Spleen (tissue), 11 donors: ENCODE measurements at regions not wholly inside any gene's neighbourhood (a gene's known extent, or its start where the extent isn't known, plus 50 kb on each side); places are given as distances from the start of the nearest gene placed in this dataset.

Source experiments
- DNase-seq: peaks from one replicate; pipeline ENCODE4 v3.0.0-alpha.2; 2020
- H3K27ac ChIP-seq, 8 donors: fragments of 200-600 bp; sonication (generic) in 7 of 8; 1 replicate in 4 of 8; 2 replicates in 4 of 8; pipeline versions ENCODE4 v1.5.0 to v1.8.0; 2016 to 2021; ENCODE audit warnings: inconsistent platforms in 4 of 8, mild to moderate bottlenecking in 4 of 8, moderate library complexity in 1 of 8
- H3K27me3 ChIP-seq, 7 donors: fragments of 200-600 bp; sonication (generic) in 6 of 7; replicated peaks in 1 of 7; 1 replicate in 4 of 7; 2 replicates in 3 of 7; pipeline versions ENCODE4 v1.5.0 to v1.8.0; 2016 to 2021; ENCODE audit warnings: inconsistent platforms in 3 of 7, mild to moderate bottlenecking in 1 of 7
- H3K36me3 ChIP-seq, 6 donors: fragments of 200-600 bp; sonication (generic) in 5 of 6; 1 replicate in 4 of 6; 2 replicates in 2 of 6; pipeline versions ENCODE4 v1.5.0 to v1.8.0; 2016 to 2021; ENCODE audit warnings: inconsistent platforms in 2 of 6
- H3K4me1 ChIP-seq, 6 donors: fragments of 200-600 bp; sonication (generic) in 5 of 6; 1 replicate in 3 of 6; 2 replicates in 3 of 6; pipeline versions ENCODE4 v1.5.0 to v1.8.0; 2016 to 2021; ENCODE audit warnings: inconsistent platforms in 3 of 6
- H3K4me3 ChIP-seq, 8 donors: fragments of 200-600 bp; sonication (generic) in 7 of 8; 1 replicate in 4 of 8; 2 replicates in 4 of 8; pipeline versions ENCODE4 v1.5.0 to v1.8.0; 2016 to 2021; ENCODE audit warnings: inconsistent platforms in 4 of 8, mild to moderate bottlenecking in 4 of 8, moderate library complexity in 2 of 8
- H3K9me3 ChIP-seq, 8 donors: fragments of 200-600 bp; sonication (generic) in 7 of 8; 1 replicate in 4 of 8; 2 replicates in 4 of 8; pipeline versions ENCODE4 v1.5.0 to v1.8.0; 2016 to 2021; ENCODE audit warnings: inconsistent platforms in 4 of 8
- POLR2A ChIP-seq, 3 donors: fragments of 450-650 bp; IDR thresholded peaks; one replicate each; pipeline ENCODE4 v1.5.1; 2017; ENCODE audit warnings: antibody characterized with exemption in 3 of 3, mild to moderate bottlenecking in 1 of 3
- POLR2AphosphoS5 ChIP-seq, 3 donors: sonication (generic); formaldehyde crosslinking; IDR thresholded peaks; one replicate each; pipeline ENCODE4 v1.5.1; 2017; ENCODE audit warnings: antibody characterized with exemption in 3 of 3
- WGBS, 5 donors: extraction: QIAGEN DNeasy Blood & Tissue Kit in 3 of 5; methylation state at CpG; one replicate each; pipeline versions ENCODE4 v1.1.5 to v1.1.7; 2013 to 2018; 5-methylcytosine and 5-hydroxymethylcytosine counted together
- intact Hi-C: fragments of 100-400 bp; cut with DNase I; formaldehyde crosslinking; loops from one replicate; pipeline ENCODE4 v1.15.0; 2023; ENCODE audit warnings: low total_unique reads
- TF ChIP-seq, protein P1 (sequence below), 11 experiments: fragments of 200-600 bp in 7 of 11; fragments of 450-650 bp in 4 of 11; sonication (generic) in 4 of 11; IDR thresholded peaks in 8 of 11; conservative IDR thresholded peaks in 3 of 11; 1 replicate in 7 of 11; 2 replicates in 4 of 11; pipeline versions ENCODE4 v1.4.0 to v1.8.0; 2016 to 2021; ENCODE audit warnings: antibody characterized with exemption in 11 of 11, inconsistent platforms in 4 of 11, mild to moderate bottlenecking in 1 of 11
- donor health status: healthy with polysubstance abuse.
- donor health status: DM: no; HTN: no; CAD: no; lungs with moderate emphysema.
- donor health status: DM: no; HTN: no; CAD: no.
- donor health status: Bipolar disorder and iron deficiency.
- donor health status: healthy.
- donor health status: DM: no; HTN: no; CAD: no.
- donor health status: DM: yes; HTN: yes; CAD: no.

DNA sequence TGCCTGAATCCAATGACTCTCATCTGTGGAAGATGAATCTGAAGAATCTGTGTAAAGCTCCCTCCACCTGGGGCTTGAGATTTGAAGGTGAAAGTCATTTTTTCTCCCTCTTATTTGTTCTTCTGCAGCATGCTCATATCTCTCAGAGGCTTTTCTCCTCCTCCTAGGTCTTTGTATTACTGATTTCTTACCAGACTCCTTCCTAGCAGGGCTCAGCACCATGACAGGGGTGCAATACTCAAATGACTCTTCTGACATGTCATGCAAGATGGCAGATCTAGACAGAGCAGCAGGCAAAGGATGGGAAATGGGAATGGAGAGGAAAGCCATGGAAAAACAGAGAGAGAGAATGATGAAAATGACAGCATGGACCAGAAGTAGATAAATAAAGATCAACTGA, 118.3 kb downstream of the TMA16 start:
- Histone ChIP-seq H3K27me3 (no peaks in the 10 kb centered on the region), H3K4me3 (peak overlapping the region; percentile 31 to 74 (median 46)), H3K9me3 (no peaks in the 10 kb centered on the region), H3K27ac (peak overlapping the region; percentile 70 to 91 (median 82)), H3K36me3 (no peaks in the 10 kb centered on the region), H3K4me1 (peaks cover 0 to 34% (median 10%) of the 10 kb centered on the region in 6 donors)
- DNase-seq, result no peak
- TF ChIP-seq POLR2A (IDR thresholded peaks at IDR 0.05), result no peak
- intact Hi-C loops, result no loop called here

DNA sequence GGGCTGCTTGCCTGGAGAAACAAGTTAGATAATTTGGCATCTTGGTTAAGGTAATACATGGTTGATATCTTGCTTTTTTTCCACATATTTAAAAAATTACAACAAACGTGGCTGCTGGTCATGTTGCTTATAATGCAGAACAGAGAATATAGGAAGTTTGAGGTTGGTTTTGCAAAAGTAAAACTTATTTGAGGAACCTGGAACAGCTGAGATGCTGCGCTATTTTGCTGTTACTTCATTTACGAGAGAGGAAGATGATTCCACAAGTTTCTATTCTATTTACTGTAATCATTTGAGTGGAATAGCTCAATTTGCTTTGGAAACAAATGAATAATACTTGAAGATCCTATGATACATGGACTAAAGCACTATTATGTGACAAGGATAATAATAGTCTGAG, 118.9 kb downstream of the TMA16 start:
- Histone ChIP-seq H3K4me3 (peak overlapping the region; percentile 31 to 74 (median 46)), H3K27ac (peak overlapping the region; percentile 70 to 91 (median 82)), H3K36me3 (no peaks in the 10 kb centered on the region), H3K9me3 (no peaks in the 10 kb centered on the region), H3K27me3 (no peaks in the 10 kb centered on the region), H3K4me1 (peaks cover 0 to 28% (median 6%) of the 10 kb centered on the region in 6 donors)
- intact Hi-C loops, result no loop called here
- no peak for DNase-seq
- peak in 1 of 3 donors; percentile 29 for TF ChIP-seq POLR2AphosphoS5 (IDR thresholded peaks at IDR 0.05)
- peak in 1 of 3 donors; percentile 60 for TF ChIP-seq POLR2A (IDR thresholded peaks at IDR 0.05)
- TF ChIP-seq, protein P1, sequence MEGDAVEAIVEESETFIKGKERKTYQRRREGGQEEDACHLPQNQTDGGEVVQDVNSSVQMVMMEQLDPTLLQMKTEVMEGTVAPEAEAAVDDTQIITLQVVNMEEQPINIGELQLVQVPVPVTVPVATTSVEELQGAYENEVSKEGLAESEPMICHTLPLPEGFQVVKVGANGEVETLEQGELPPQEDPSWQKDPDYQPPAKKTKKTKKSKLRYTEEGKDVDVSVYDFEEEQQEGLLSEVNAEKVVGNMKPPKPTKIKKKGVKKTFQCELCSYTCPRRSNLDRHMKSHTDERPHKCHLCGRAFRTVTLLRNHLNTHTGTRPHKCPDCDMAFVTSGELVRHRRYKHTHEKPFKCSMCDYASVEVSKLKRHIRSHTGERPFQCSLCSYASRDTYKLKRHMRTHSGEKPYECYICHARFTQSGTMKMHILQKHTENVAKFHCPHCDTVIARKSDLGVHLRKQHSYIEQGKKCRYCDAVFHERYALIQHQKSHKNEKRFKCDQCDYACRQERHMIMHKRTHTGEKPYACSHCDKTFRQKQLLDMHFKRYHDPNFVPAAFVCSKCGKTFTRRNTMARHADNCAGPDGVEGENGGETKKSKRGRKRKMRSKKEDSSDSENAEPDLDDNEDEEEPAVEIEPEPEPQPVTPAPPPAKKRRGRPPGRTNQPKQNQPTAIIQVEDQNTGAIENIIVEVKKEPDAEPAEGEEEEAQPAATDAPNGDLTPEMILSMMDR (IDR thresholded peaks at IDR 0.05 in 8 of 11, conservative IDR thresholded peaks at IDR 0.05 in 3 of 11), result no peak
- 21 to 45% (median 37%) methylated on average over 3 of the region's 3 CpGs for WGBS, 5 donors

DNA sequence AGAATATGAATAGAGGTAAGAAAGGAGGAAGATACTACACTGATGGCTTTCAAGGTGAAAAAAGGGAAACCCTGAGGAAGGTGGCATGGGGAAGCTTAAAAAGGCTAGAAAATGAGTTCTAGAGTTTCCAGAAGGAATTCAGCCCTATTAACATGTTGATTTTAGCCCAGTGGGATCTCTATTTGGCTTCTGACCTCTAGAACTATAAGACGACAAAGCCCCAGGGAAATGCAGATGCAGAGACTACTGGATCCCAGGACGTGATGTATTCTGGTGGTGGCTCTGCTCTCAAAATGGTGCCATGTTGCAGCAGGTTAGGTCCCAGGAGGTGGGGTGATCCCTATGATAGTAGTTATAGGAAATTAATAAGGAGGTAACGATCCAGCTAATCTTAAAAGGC, 120.4 kb downstream of the TMA16 start:
- peak overlapping the region in 4 of 8 donors; percentile 82 to 91 (median 86) for H3K27ac ChIP-seq
- WGBS, 5 donors, result 80 to 88% (median 87%) methylated on average over 3 of the region's 3 CpGs
- H3K4me3 ChIP-seq, result no peak overlapping the region
- H3K4me1 ChIP-seq, result peaks cover 0 to 15% (median 6%) of the 10 kb centered on the region in 6 donors
- TF ChIP-seq, protein P1 (IDR thresholded peaks at IDR 0.05 in 8 of 11, conservative IDR thresholded peaks at IDR 0.05 in 3 of 11), result no peak
- TF ChIP-seq POLR2A (IDR thresholded peaks at IDR 0.05) (no peak), POLR2AphosphoS5 (IDR thresholded peaks at IDR 0.05) (no peak)
- H3K36me3 ChIP-seq, result no peaks in the 10 kb centered on the region
- intact Hi-C loops, result no loop called here
- DNase-seq, result no peak
- H3K27me3 ChIP-seq, result no peaks in the 10 kb centered on the region
- no peaks in the 10 kb centered on the region for H3K9me3 ChIP-seq

DNA sequence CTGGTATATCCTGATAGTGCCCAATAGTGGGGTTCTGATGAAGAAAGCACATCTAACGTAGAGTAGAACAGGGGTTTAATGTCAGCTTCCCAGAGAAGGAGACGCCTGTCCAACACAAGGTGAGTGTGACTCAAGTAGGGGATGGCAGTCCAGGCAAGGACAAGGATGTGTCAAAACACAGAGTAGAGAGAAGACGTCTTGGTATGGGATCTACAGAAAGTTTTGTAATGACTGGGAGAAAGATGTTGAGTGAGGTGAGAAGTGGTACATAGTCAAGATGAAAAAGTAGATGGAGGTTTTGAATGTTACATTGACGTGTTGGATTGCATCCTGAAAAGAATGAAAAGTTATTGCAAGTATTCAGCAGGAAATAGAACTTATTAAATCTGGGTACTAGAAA, 124.4 kb downstream of the TMA16 start:
- 73 to 83% (median 80%) methylated on average over 4 of the region's 4 CpGs for whole genome bisulfite sequencing, 5 donors
- Histone ChIP-seq H3K36me3 (no peaks in the 10 kb centered on the region), H3K4me1 (peaks cover 0 to 13% (median 5%) of the 10 kb centered on the region in 6 donors), H3K27ac (no peak overlapping the region), H3K4me3 (no peak overlapping the region), H3K9me3 (no peaks in the 10 kb centered on the region), H3K27me3 (no peaks in the 10 kb centered on the region)
- intact Hi-C loops, result no loop called here
- no peak for DNase-seq
- TF ChIP-seq, protein P1 (IDR thresholded peaks at IDR 0.05 in 8 of 11, conservative IDR thresholded peaks at IDR 0.05 in 3 of 11), result no peak
- TF ChIP-seq POLR2A (IDR thresholded peaks at IDR 0.05) (no peak), POLR2AphosphoS5 (IDR thresholded peaks at IDR 0.05) (no peak)

DNA sequence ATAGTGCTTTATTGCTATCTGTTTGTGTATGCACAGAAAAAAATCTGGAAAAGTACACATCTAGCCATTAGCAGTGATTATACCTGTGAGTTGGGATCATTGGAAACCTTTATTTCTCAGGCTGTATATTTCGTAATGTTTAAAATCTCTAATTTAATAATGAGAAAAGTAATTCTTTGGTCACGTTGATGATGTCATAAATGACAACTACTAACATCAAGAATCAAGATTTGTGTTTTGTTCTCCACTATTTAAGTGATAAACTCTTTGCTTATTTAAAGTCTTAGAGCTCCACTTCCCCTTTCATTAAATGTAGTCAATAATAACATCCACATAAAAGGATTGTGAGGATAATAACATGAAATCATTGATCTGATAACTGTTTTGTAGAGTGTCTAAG, 126.2 kb downstream of the TMA16 start:
- intact Hi-C loops, result no loop called here
- H3K36me3 ChIP-seq, result no peaks in the 10 kb centered on the region
- TF ChIP-seq, protein P1 (IDR thresholded peaks at IDR 0.05 in 8 of 11, conservative IDR thresholded peaks at IDR 0.05 in 3 of 11), result no peak
- no peak for TF ChIP-seq POLR2A (IDR thresholded peaks at IDR 0.05)
- no peak for TF ChIP-seq POLR2AphosphoS5 (IDR thresholded peaks at IDR 0.05)
- H3K4me3 ChIP-seq, result no peak overlapping the region
- no peak for DNase-seq
- H3K9me3 ChIP-seq, result no peaks in the 10 kb centered on the region
- H3K4me1 ChIP-seq, result peaks cover 0 to 8% (median 0%) of the 10 kb centered on the region in 6 donors
- WGBS, 5 donors, result 78 to 90% (median 84%) methylated on average over 2 of the region's 2 CpGs
- no peak overlapping the region for H3K27ac ChIP-seq
- no peaks in the 10 kb centered on the region for H3K27me3 ChIP-seq
